ENCODE measurements at regions not wholly inside any gene's neighbourhood (a gene's known extent, or its start where the extent isn't known, plus 50 kb on each side); places are given as distances from the start of the nearest gene placed in this dataset.
"Not testable (repeated sequence)": the region's sequence is repeated elsewhere in the genome, so short reads cannot be mapped to it uniquely, and the experiment has no call there.

- FAIRE-seq = not testable (repeated sequence)
These were observed 87.7 kb upstream of the POTEM start for GRCh38 chr14:18879547-18879946.

GRCh38 chr14:18880519-18880918, 86.7 kb upstream of the POTEM start:
- WGBS, 2 donors = no CpG with 5 or more reads among the region's 27 CpGs
- intact Hi-C loops (cut with DNase I); ATAC-seq: not testable (repeated sequence)

More at GRCh38 chr14:18879547-18879946, 87.7 kb upstream of the POTEM start:
- no CpG with 5 or more reads among the region's 4 CpGs for WGBS, 2 donors
- intact Hi-C loops (cut with DNase I); H3K4me1 ChIP-seq; H3K27me3 ChIP-seq; DNase-seq; H3K4me3 ChIP-seq; H3K27ac ChIP-seq; H3K36me3 ChIP-seq; ATAC-seq; H3K9me3 ChIP-seq: not testable (repeated sequence)

DNA sequence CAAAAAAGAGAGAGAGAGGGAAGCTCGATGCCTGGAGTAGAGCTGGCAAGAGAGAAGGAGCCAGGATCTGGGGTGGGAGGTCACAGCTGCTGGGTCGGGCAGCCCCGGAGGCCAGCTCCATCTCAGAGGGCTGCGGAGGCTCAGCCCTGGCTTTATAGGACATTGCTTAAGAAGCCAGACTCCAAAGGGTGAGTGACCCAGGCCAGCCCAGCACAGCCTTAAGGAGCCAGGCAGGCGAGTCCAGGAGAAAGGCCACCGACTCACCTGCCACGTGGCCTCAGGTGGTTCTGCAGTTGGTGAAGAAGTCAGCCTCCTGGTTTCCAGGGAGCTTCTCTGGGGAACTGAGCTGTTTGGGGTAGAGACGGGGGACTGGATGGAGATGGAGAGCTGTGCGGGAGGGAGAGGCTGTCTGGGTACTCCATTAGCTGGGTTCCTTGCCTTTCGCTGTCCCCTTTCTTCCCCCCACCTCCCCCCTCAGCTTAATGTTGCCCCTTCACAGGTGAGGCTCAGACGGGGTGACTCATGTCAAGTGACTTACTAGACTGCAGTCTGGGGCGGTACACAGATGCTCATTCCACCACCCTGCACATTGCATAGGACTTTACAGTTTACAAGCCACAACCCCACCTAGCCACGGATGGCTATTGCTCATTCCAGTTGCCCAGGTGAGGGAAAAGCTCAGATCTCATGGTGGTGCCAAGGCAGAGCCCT, 85.9 kb upstream of the POTEM start:
- no CpG with 5 or more reads among the region's 13 CpGs for WGBS, 2 donors
- DNase-seq; H3K4me1 ChIP-seq; H3K36me3 ChIP-seq; FAIRE-seq; H3K27me3 ChIP-seq; H3K9me3 ChIP-seq; H3K27ac ChIP-seq; intact Hi-C loops (cut with DNase I); H3K4me3 ChIP-seq: not testable (repeated sequence)
- ATAC-seq = peak in 1 of 4 donors; percentile 18

More at GRCh38 chr14:18880519-18880918, 86.7 kb upstream of the POTEM start:
- not testable (repeated sequence) for DNase-seq, H3K9me3 ChIP-seq, H3K4me1 ChIP-seq, H3K27ac ChIP-seq, FAIRE-seq, H3K27me3 ChIP-seq, H3K4me3 ChIP-seq, H3K36me3 ChIP-seq

GRCh38 chr14:18881860-18882489, 85.3 kb upstream of the POTEM start:
- DNase-seq; H3K4me3 ChIP-seq; intact Hi-C loops (cut with DNase I); H3K36me3 ChIP-seq; H3K27ac ChIP-seq; H3K9me3 ChIP-seq; H3K27me3 ChIP-seq; H3K4me1 ChIP-seq; FAIRE-seq: not testable (repeated sequence)
- no CpG with 5 or more reads among the region's 6 CpGs for WGBS, 2 donors
- ATAC-seq = peak in 1 of 4 donors; percentile 35

GRCh38 chr14:18890201-18890600, 77.0 kb upstream of the POTEM start:
- H3K9me3 ChIP-seq; FAIRE-seq; H3K4me1 ChIP-seq; ATAC-seq; H3K36me3 ChIP-seq; H3K27me3 ChIP-seq; H3K4me3 ChIP-seq; intact Hi-C loops (cut with DNase I); H3K27ac ChIP-seq: not testable (repeated sequence)
- 62% methylated on average over 7 of the region's 10 CpGs; no CpG with 5 or more reads in 1 of the 2 donors for WGBS, 2 donors
- peak in 1 of 6 donors; percentile 28 for DNase-seq

- DNase-seq; FAIRE-seq; H3K4me3 ChIP-seq; intact Hi-C loops (cut with DNase I); H3K9me3 ChIP-seq; H3K36me3 ChIP-seq; H3K27me3 ChIP-seq; H3K4me1 ChIP-seq; H3K27ac ChIP-seq: not testable (repeated sequence)
- no CpG with 5 or more reads among the region's 14 CpGs for WGBS, 2 donors
- ATAC-seq = peak in 1 of 4 donors; percentile 24
These were observed 53.4 kb upstream of the POTEM start for GRCh38 chr14:18913860-18914259.

GRCh38 chr14:18914526-18914925, 52.7 kb upstream of the POTEM start:
- H3K27ac ChIP-seq; ATAC-seq; H3K4me1 ChIP-seq; H3K4me3 ChIP-seq; H3K36me3 ChIP-seq; H3K27me3 ChIP-seq; H3K9me3 ChIP-seq; intact Hi-C loops (cut with DNase I); FAIRE-seq: not testable (repeated sequence)
- peak in 3 of 6 donors; percentile 13 to 61 (median 28) for DNase-seq
- 62 to 83% methylated on average over 1 to 3 of the region's 11 CpGs for WGBS, 2 donors

All from pancreas (tissue), 10 donors.